Tibial nerve (tissue), 3 donors: ENCODE measurements at regions not wholly inside any gene's neighbourhood (a gene's known extent, or its start where the extent isn't known, plus 50 kb on each side); places are given as distances from the start of the nearest gene placed in this dataset.

Source experiments
- POLR2A ChIP-seq, 2 donors: fragments of 450-650 bp; IDR thresholded peaks; one replicate each; pipeline ENCODE4 v1.6.1; 2017; ENCODE audit warnings: antibody characterized with exemption in 2 of 2, mild to moderate bottlenecking in 2 of 2, moderate library complexity in 2 of 2
- TF ChIP-seq, protein P1 (sequence below), 5 experiments: fragments of 200-600 bp in 3 of 5; fragments of 450-650 bp in 2 of 5; sonication (generic) in 3 of 5; IDR thresholded peaks; one replicate each; pipeline ENCODE4 v1.5.1; 2016 to 2019; ENCODE audit warnings: antibody characterized with exemption in 5 of 5, mild to moderate bottlenecking in 3 of 5, moderate library complexity in 2 of 5

DNA sequence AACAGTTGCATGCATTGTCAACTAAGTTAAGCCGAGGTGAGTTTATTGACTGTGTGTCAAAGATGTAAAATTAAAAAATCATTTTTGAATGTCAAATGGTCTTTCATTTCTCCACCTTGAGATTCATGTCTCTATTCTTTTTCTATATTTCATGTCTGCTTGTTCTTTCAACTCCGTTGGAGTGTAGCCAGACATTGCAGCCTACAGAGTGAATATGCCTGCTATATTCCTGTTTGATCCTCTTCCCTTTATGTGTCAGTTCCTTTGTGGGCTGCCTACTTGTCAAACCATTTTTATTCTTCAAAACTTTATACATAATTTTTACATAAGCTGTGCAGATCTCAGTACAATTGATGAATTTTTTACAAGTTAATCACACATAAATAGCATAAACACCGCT is 1325.8 kb upstream of the PRMT6 start:
- TF ChIP-seq, protein P1, sequence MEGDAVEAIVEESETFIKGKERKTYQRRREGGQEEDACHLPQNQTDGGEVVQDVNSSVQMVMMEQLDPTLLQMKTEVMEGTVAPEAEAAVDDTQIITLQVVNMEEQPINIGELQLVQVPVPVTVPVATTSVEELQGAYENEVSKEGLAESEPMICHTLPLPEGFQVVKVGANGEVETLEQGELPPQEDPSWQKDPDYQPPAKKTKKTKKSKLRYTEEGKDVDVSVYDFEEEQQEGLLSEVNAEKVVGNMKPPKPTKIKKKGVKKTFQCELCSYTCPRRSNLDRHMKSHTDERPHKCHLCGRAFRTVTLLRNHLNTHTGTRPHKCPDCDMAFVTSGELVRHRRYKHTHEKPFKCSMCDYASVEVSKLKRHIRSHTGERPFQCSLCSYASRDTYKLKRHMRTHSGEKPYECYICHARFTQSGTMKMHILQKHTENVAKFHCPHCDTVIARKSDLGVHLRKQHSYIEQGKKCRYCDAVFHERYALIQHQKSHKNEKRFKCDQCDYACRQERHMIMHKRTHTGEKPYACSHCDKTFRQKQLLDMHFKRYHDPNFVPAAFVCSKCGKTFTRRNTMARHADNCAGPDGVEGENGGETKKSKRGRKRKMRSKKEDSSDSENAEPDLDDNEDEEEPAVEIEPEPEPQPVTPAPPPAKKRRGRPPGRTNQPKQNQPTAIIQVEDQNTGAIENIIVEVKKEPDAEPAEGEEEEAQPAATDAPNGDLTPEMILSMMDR (IDR thresholded peaks at IDR 0.05) = no peak
- no peak for TF ChIP-seq POLR2A (IDR thresholded peaks at IDR 0.05)
